Astrocyte (in vitro differentiated cells and primary cell): ENCODE measurements at regions not wholly inside any gene's neighbourhood (a gene's known extent, or its start where the extent isn't known, plus 50 kb on each side); places are given as distances from the start of the nearest gene placed in this dataset.

Experiments
- CTCF ChIP-seq: IDR thresholded peaks from 2 replicates; pipeline ENCODE4 v1.5.1; 2011; ENCODE audit warnings: low read depth, mild to moderate bottlenecking, inconsistent platforms, low read length, moderate library complexity; ENCODE audit not compliant: insufficient read depth
- EZH2 ChIP-seq: IDR thresholded peaks from 2 replicates; pipeline ENCODE4 v1.6.1; 2012; ENCODE audit warnings: mild to moderate bottlenecking, low read length, inconsistent platforms; ENCODE audit not compliant: insufficient read depth

GRCh38 chr18:35904389-35905037 is 68.0 kb upstream of the RMP24 start:
- TF ChIP-seq CTCF (no peak), EZH2 (no peak)
